BE2C (cell line): ENCODE measurements at regions not wholly inside any gene's neighbourhood (a gene's known extent, or its start where the extent isn't known, plus 50 kb on each side); places are given as distances from the start of the nearest gene placed in this dataset.

Experiments used
- DNase-seq: peaks from one replicate; pipeline ENCODE4 v3.0.0-alpha.2; 2020
- H3K27me3 ChIP-seq: fragments of 250-450 bp; sonication (Bioruptor Pico); 2 replicates; pipeline ENCODE4 v1.5.1; 2020; ENCODE audit warnings: mild to moderate bottlenecking
- H3K36me3 ChIP-seq: fragments of 250-450 bp; sonication (Bioruptor Pico); 2 replicates; pipeline ENCODE4 v1.5.1; 2020; ENCODE audit warnings: mild to moderate bottlenecking
- H3K4me1 ChIP-seq: fragments of 250-450 bp; sonication (Bioruptor Pico); 2 replicates; pipeline ENCODE4 v1.5.1; 2020
- H3K4me3 ChIP-seq: 2 replicates; pipeline ENCODE4 v1.5.1; 2011; ENCODE audit warnings: low read depth, low read length
- H3K9me3 ChIP-seq: fragments of 250-450 bp; sonication (Bioruptor Pico); 2 replicates; pipeline ENCODE4 v1.5.1; 2020
- TF ChIP-seq, protein P1 (sequence below): IDR thresholded peaks from 2 replicates; pipeline ENCODE4 v1.5.1; 2012; ENCODE audit warnings: mild to moderate bottlenecking, low read depth, low read length

DNA sequence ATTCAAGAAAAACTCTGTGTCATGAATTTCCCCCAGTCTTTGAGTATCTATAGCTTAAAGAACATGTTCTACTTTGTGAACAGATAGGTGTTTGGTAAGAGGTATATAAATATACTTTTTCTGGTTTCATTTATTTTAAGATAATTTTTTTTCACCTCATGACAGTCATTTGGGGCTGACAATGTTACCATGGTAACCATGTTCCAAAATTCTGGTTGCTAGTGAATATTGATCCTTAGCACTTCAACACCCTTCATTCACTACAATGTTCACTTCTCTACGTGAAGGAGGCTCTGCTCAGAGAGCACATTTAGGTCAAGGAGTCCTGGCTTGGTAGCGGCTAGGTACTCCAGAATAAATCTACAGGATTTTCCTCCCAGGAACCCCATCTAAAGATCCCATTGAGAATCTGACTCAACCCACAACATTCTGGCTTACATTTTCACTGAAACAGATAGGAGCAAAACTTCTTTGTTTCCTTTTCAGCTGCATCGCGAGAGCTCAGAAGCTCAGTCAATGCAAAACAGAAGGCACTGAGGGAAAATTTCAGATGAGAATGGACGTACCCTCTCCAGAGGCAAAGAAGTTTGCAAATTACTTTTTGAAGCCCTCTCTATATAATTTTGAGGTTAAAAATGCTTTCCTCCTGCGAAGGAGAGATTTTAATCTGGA lies 93.6 kb downstream of the ARF6 start:
- no peak for DNase-seq
- H3K4me1 ChIP-seq, result peaks cover 4% of the 10 kb centered on the region; the same call in 1 of the 2 replicates
- H3K36me3 ChIP-seq, result no peaks in the 10 kb centered on the region
- TF ChIP-seq, protein P1, sequence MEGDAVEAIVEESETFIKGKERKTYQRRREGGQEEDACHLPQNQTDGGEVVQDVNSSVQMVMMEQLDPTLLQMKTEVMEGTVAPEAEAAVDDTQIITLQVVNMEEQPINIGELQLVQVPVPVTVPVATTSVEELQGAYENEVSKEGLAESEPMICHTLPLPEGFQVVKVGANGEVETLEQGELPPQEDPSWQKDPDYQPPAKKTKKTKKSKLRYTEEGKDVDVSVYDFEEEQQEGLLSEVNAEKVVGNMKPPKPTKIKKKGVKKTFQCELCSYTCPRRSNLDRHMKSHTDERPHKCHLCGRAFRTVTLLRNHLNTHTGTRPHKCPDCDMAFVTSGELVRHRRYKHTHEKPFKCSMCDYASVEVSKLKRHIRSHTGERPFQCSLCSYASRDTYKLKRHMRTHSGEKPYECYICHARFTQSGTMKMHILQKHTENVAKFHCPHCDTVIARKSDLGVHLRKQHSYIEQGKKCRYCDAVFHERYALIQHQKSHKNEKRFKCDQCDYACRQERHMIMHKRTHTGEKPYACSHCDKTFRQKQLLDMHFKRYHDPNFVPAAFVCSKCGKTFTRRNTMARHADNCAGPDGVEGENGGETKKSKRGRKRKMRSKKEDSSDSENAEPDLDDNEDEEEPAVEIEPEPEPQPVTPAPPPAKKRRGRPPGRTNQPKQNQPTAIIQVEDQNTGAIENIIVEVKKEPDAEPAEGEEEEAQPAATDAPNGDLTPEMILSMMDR, result no peak
- H3K4me3 ChIP-seq, result no peak overlapping the region
- no peaks in the 10 kb centered on the region for H3K9me3 ChIP-seq
- no peaks in the 10 kb centered on the region for H3K27me3 ChIP-seq

DNA sequence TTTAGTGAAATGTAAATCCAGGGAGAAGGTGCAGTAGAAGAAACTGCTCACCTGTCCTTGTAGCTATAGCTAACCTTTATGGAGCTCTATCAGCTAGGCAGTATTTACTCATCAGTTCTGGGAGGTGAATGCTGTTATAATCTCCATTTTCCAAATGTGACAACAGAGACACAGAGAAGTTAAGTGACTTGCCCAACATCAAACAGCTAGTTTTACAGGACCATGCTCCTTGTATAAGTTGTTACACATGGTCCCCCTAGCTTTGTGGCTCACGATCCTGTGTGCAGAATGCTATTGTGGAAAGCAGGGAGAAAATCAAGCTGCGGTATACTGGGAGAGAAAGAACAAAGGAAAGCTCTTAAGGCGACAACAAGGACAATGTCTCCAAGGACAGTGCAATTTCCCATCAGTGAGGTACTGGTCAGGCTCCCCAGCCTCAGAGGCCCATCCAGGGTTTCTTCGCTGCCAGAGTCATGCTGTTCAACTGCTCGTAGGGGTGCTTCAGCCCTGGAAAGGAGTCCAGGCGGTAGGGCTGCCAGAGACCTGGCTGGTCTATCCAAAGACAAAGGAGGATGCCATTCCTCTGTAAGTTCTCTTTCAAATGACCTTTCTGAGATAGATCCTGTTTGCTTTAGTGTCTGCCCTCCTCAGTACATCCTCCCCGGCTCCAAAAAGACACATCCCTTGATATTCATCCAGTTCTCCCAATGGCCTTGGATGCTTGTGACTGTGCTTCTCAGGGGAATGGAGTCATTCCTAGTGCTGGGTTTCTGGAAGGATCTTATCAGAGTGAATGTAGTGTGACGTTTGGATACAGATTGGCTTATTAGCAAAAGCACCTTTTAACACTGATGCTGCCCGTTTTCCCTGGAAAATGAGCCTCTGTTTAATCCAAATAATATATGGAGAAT lies 95.5 kb downstream of the ARF6 start:
- no peak overlapping the region for H3K4me3 ChIP-seq
- no peaks in the 10 kb centered on the region for H3K36me3 ChIP-seq
- DNase-seq, result no peak
- H3K9me3 ChIP-seq, result no peaks in the 10 kb centered on the region
- TF ChIP-seq, protein P1, result no peak
- no peaks in the 10 kb centered on the region for H3K27me3 ChIP-seq
- peaks cover 4% of the 10 kb centered on the region; the same call in 1 of the 2 replicates for H3K4me1 ChIP-seq

GRCh38 chr14:49989966-49990365 lies 97.1 kb downstream of the ARF6 start:
- TF ChIP-seq, protein P1, result no peak
- Histone ChIP-seq H3K4me1 (peaks cover 4% of the 10 kb centered on the region; the same call in 1 of the 2 replicates), H3K36me3 (no peaks in the 10 kb centered on the region), H3K27me3 (no peaks in the 10 kb centered on the region), H3K4me3 (no peak overlapping the region), H3K9me3 (no peaks in the 10 kb centered on the region)
- no peak for DNase-seq

GRCh38 chr14:49991491-49991890 lies 98.6 kb downstream of the ARF6 start:
- Histone ChIP-seq H3K27me3 (no peaks in the 10 kb centered on the region), H3K36me3 (no peaks in the 10 kb centered on the region), H3K4me1 (peaks cover 4% of the 10 kb centered on the region; the same call in 1 of the 2 replicates), H3K4me3 (no peak overlapping the region), H3K9me3 (no peaks in the 10 kb centered on the region)
- TF ChIP-seq, protein P1, result no peak
- no peak for DNase-seq

DNA sequence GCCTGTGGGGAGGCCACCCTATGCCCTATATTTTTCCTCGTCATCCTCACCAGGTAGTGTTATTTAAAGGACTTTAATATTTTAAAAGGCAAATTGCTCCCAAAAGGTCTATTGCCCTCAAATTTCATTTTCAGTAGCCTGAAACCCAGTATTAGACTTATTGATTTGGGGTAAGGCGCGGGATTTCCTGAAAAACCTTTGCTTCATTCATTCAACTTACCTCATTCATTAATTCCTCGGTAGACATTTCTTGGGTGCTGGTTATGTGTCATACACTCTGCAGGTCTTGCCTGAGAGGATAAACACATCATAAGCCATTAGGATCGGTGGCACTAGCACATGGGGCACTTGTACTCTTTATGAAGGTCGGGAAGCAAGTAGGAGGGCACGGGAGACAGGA lies 99.2 kb downstream of the ARF6 start:
- TF ChIP-seq, protein P1, result no peak
- Histone ChIP-seq H3K4me1 (peaks cover 2% of the 10 kb centered on the region; the same call in 1 of the 2 replicates), H3K9me3 (no peaks in the 10 kb centered on the region), H3K36me3 (no peaks in the 10 kb centered on the region), H3K4me3 (no peak overlapping the region), H3K27me3 (no peaks in the 10 kb centered on the region)
- no peak for DNase-seq
